BJ (cell line): ENCODE measurements at regions not wholly inside any gene's neighbourhood (a gene's known extent, or its start where the extent isn't known, plus 50 kb on each side); places are given as distances from the start of the nearest gene placed in this dataset.

ENCODE experiments used
- CTCF ChIA-PET: fragments of 350-600 bp; formaldehyde crosslinking; extraction: SDS; loops from one replicate; lab custom pipeline; 2021; ENCODE audit warnings: antibody characterized with exemption, inconsistent platforms; lab: Yijun Ruan, JAX
- POLR2A ChIA-PET: fragments of 300-600 bp; sonication (Branson Sonifier 250); formaldehyde crosslinking; extraction: SDS; loops from one replicate; lab custom pipeline; 2021; ENCODE audit warnings: antibody characterized with exemption; lab: Charles Lee
- DNase-seq: peaks from one replicate; pipeline ENCODE4 v3.0.0-alpha.2; 2011; ENCODE audit warnings: low read depth
- H3K27me3 ChIP-seq: 2 replicates; pipeline ENCODE4 v1.6.0; 2011; ENCODE audit warnings: low read length; ENCODE audit not compliant: control insufficient read depth, insufficient read depth
- H3K36me3 ChIP-seq: 2 replicates; pipeline ENCODE4 v1.5.1; 2011; ENCODE audit warnings: low read length; ENCODE audit not compliant: control insufficient read depth, insufficient read depth
- H3K4me3 ChIP-seq: 2 replicates; pipeline ENCODE4 v1.5.1; 2011; ENCODE audit warnings: low read depth, mild to moderate bottlenecking, control low read depth, low read length
- TF ChIP-seq, protein P1 (sequence below): IDR thresholded peaks from 2 replicates; pipeline ENCODE4 v1.5.1; 2011; ENCODE audit warnings: low read depth, mild to moderate bottlenecking, control low read depth, inconsistent platforms, low read length, moderate library complexity; ENCODE audit not compliant: insufficient read depth

DNA sequence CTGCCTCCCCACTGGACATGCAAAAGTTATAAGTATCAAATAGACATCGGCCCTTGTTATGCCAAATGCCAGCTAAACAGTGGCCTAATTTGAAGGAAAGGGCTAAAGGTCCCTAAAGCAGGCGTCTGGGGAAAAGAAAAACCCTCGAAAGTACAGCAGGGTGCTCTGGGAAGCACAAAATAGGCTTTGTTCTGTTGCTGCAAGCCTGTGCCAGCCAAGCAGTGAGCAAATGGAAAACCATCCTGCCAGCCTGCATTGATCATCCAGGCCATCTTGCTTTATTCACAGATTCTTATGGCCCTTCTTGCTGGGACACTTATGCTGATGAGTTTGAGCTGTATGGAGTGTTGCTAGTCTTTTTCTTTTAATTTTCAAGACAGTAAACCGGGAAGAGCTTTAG lies 62.2 kb upstream of the PLEKHG1 start:
- no peak for DNase-seq
- Histone ChIP-seq H3K4me3 (no peak overlapping the region), H3K36me3 (no peaks in the 10 kb centered on the region), H3K27me3 (no peaks in the 10 kb centered on the region)
- TF ChIP-seq, protein P1, sequence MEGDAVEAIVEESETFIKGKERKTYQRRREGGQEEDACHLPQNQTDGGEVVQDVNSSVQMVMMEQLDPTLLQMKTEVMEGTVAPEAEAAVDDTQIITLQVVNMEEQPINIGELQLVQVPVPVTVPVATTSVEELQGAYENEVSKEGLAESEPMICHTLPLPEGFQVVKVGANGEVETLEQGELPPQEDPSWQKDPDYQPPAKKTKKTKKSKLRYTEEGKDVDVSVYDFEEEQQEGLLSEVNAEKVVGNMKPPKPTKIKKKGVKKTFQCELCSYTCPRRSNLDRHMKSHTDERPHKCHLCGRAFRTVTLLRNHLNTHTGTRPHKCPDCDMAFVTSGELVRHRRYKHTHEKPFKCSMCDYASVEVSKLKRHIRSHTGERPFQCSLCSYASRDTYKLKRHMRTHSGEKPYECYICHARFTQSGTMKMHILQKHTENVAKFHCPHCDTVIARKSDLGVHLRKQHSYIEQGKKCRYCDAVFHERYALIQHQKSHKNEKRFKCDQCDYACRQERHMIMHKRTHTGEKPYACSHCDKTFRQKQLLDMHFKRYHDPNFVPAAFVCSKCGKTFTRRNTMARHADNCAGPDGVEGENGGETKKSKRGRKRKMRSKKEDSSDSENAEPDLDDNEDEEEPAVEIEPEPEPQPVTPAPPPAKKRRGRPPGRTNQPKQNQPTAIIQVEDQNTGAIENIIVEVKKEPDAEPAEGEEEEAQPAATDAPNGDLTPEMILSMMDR = no peak
- POLR2A ChIA-PET = no interaction called here
- CTCF ChIA-PET = no interaction called here

DNA sequence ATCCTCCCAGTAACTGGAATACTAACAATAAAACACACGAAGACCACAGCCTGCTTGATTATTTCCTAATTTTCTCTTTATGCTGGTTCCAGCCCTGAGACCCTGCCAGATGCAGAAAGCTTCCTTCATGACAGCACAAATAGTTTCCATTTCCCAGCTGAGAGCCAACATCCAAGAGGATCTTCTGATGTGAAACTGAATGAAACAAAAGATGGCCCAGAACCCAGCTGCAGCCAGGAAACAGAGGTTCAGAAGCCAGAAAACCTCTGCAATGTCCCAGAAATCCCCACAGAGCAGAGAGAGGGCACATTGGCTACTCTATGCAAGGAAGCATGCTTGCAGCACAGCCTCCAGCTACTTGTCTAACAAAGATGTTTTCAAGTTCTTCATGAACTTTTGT lies 61.8 kb upstream of the PLEKHG1 start:
- ChIA-PET POLR2A (no interaction called here), CTCF (no interaction called here)
- DNase-seq = no peak
- TF ChIP-seq, protein P1 = no peak
- no peaks in the 10 kb centered on the region for H3K36me3 ChIP-seq
- no peak overlapping the region for H3K4me3 ChIP-seq
- no peaks in the 10 kb centered on the region; the same call in 1 of the 2 replicates for H3K27me3 ChIP-seq

DNA sequence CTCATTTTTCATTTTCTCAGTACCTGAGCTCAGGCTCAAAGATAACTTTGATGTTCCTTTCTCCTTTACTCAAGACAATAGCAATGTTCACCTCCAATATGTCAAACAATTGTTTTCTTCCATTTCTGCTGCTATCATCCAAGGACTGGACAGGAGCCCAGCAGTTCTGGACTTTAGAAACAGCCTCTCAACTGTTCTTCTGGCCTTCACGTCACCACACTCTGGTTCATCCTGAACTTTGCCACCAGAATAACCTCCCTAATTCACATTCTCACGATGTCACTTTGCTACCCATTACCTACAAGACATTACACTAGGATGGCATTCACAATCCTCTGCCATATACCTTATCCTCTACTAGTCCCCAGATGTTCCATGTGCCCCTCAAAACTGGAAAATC lies 60.6 kb upstream of the PLEKHG1 start:
- Histone ChIP-seq H3K4me3 (no peak overlapping the region), H3K36me3 (no peaks in the 10 kb centered on the region), H3K27me3 (no peaks in the 10 kb centered on the region; the same call in 1 of the 2 replicates)
- DNase-seq = no peak
- ChIA-PET CTCF (interaction anchor here (1.6 kb wide), 1 partner anchor 10 kb away, joined by 3 read pairs; no protein-coding TSS in a partner anchor), POLR2A (no interaction called here)
- TF ChIP-seq, protein P1 = no peak

DNA sequence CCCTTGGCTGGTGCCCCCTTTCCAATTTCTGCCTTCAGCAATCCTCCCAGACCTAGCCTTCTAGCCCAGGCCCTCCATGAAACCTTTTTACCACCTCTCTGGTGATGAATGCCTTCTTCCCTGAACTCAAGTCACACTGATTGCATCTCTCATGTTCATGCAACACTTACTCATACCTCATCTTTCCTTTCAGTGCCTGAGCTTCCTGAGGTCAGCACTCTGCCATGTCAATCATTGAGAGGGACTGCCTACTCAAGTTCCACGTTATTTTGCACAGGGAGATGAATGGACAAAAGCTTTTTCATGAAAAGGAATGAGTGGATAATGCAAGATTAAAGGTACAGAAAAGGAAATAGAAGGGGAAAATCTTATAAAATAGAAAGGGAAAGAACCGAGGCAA lies 60.1 kb upstream of the PLEKHG1 start:
- Histone ChIP-seq H3K27me3 (no peaks in the 10 kb centered on the region; the same call in 1 of the 2 replicates), H3K4me3 (no peak overlapping the region), H3K36me3 (no peaks in the 10 kb centered on the region)
- CTCF ChIA-PET = interaction anchor here (1.6 kb wide), 1 partner anchor 10 kb away, joined by 3 read pairs; no protein-coding TSS in a partner anchor
- POLR2A ChIA-PET = no interaction called here
- TF ChIP-seq, protein P1 = no peak
- DNase-seq = no peak

DNA sequence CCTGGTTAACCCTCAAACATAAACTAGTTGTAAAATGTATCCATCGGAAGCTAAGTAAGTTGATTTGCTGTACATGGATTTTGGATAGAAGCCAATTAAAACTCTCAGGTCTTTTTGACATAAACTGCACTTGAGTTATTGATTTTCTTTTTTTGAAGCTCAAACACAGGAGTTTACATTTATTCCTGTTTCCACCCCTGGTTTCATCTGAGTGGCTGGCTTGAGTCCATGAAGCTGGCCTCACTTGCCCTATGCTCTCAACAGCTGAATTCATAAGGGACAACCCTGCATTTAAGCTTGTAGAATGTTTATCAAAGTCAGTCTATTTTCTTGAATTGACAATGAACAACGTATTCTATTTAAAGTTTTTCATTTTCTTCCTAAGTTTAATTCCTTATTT lies 58.1 kb upstream of the PLEKHG1 start:
- Histone ChIP-seq H3K4me3 (no peak overlapping the region), H3K36me3 (no peaks in the 10 kb centered on the region), H3K27me3 (peaks cover under 1% of the 10 kb centered on the region; the same call in 1 of the 2 replicates)
- DNase-seq = no peak
- ChIA-PET CTCF (interaction anchor here (0.8 kb wide), 1 partner anchor 172 kb away, joined by 3 read pairs; no protein-coding TSS in a partner anchor), POLR2A (no interaction called here)
- TF ChIP-seq, protein P1 = no peak
